H9 (cell line): ENCODE measurements at regions not wholly inside any gene's neighbourhood (a gene's known extent, or its start where the extent isn't known, plus 50 kb on each side); places are given as distances from the start of the nearest gene placed in this dataset.

ENCODE experiments used
- DNase-seq: peaks from one replicate; pipeline ENCODE4 v3.0.0-alpha.2; 2017
- H2AFZ ChIP-seq: one replicate; pipeline ENCODE4 v1.6.1; 2013; ENCODE audit warnings: mild to moderate bottlenecking, low read length, control low read depth, moderate library complexity
- H2AK5ac ChIP-seq: 2 replicates; pipeline ENCODE4 v1.6.1; 2013; ENCODE audit warnings: low read length, control low read depth, mixed read lengths; ENCODE audit not compliant: insufficient read length
- H2BK120ac ChIP-seq: one replicate; pipeline ENCODE4 v1.6.1; 2013; ENCODE audit warnings: low read depth, mild to moderate bottlenecking, low read length, control low read depth, inconsistent platforms; ENCODE audit not compliant: poor library complexity, severe bottlenecking
- H2BK12ac ChIP-seq: 2 replicates; pipeline ENCODE4 v1.6.1; 2013; ENCODE audit warnings: low read length, control low read depth, mixed read lengths, low read depth; ENCODE audit not compliant: insufficient read length
- H2BK15ac ChIP-seq: 2 replicates; pipeline ENCODE4 v1.6.1; 2013; ENCODE audit warnings: low read depth, low read length, control low read depth
- H2BK20ac ChIP-seq: one replicate; pipeline ENCODE4 v1.6.1; 2013; ENCODE audit warnings: low read depth, mild to moderate bottlenecking, low read length, control low read depth, inconsistent platforms; ENCODE audit not compliant: poor library complexity, severe bottlenecking
- H2BK5ac ChIP-seq: 2 replicates; pipeline ENCODE4 v1.6.1; 2013; ENCODE audit warnings: low read length, control low read depth, mixed read lengths; ENCODE audit not compliant: insufficient read length
- H3K14ac ChIP-seq: 2 replicates; pipeline ENCODE4 v1.6.1; 2013; ENCODE audit warnings: low read length, control low read depth; ENCODE audit not compliant: insufficient read depth
- H3K18ac ChIP-seq: 2 replicates; pipeline ENCODE4 v1.6.1; 2013; ENCODE audit warnings: low read depth, mild to moderate bottlenecking, mixed read lengths, low read length, control low read depth; ENCODE audit not compliant: insufficient read length
- H3K23ac ChIP-seq: 2 replicates; pipeline ENCODE4 v1.6.1; 2013; ENCODE audit warnings: low read length, control low read depth, mixed read lengths, low read depth; ENCODE audit not compliant: insufficient read length
- H3K23me2 ChIP-seq: 2 replicates; pipeline ENCODE4 v1.6.1; 2013; ENCODE audit warnings: low read depth, mild to moderate bottlenecking, mixed read lengths, low read length, control low read depth; ENCODE audit not compliant: insufficient read length, poor library complexity, severe bottlenecking
- H3K27ac ChIP-seq: 2 replicates; pipeline ENCODE4 v1.5.1; 2013; ENCODE audit warnings: low read length, control low read depth, mixed read lengths, low read depth; ENCODE audit not compliant: insufficient read length
- H3K27me3 ChIP-seq: 2 replicates; pipeline ENCODE4 v1.6.1; 2013; ENCODE audit warnings: low read length, control low read depth, inconsistent platforms; ENCODE audit not compliant: insufficient read depth
- H3K4ac ChIP-seq: 2 replicates; pipeline ENCODE4 v1.6.1; 2013; ENCODE audit warnings: low read depth, mild to moderate bottlenecking, control low read depth, inconsistent platforms, low read length, moderate library complexity
- H3K4me1 ChIP-seq: 2 replicates; pipeline ENCODE4 v1.6.1; 2013; ENCODE audit warnings: low read length, control low read depth, inconsistent platforms; ENCODE audit not compliant: insufficient read depth
- H3K4me2 ChIP-seq: 2 replicates; pipeline ENCODE4 v1.6.1; 2013; ENCODE audit warnings: low read length, control low read depth, mixed read lengths; ENCODE audit not compliant: insufficient read length, insufficient read depth
- H3K56ac ChIP-seq: 2 replicates; pipeline ENCODE4 v1.6.1; 2013; ENCODE audit warnings: low read depth, mild to moderate bottlenecking, mixed read lengths, low read length, control low read depth; ENCODE audit not compliant: insufficient read length
- H3K79me1 ChIP-seq: 2 replicates; pipeline ENCODE4 v1.6.1; 2013; ENCODE audit warnings: low read depth, mild to moderate bottlenecking, moderate library complexity, low read length, control low read depth, inconsistent platforms; ENCODE audit not compliant: insufficient read depth, poor library complexity, severe bottlenecking
- H3K79me2 ChIP-seq: 2 replicates; pipeline ENCODE4 v1.6.1; 2013; ENCODE audit warnings: low read length, control low read depth, inconsistent platforms; ENCODE audit not compliant: insufficient read depth
- H3K9ac ChIP-seq: 2 replicates; pipeline ENCODE4 v1.6.1; 2013; ENCODE audit warnings: low read length, control low read depth, mixed read lengths; ENCODE audit not compliant: insufficient read length; ENCODE audit errors: extremely low read depth
- H3K9me3 ChIP-seq: one replicate; pipeline ENCODE4 v1.6.1; 2013; ENCODE audit warnings: low read depth, low read length, inconsistent platforms; ENCODE audit not compliant: control insufficient read depth
- H3T11ph ChIP-seq: one replicate; pipeline ENCODE4 v1.6.1; 2013; ENCODE audit warnings: mild to moderate bottlenecking, low read length, control low read depth, inconsistent platforms
- H4K20me1 ChIP-seq: one replicate; pipeline ENCODE4 v1.6.1; 2013; ENCODE audit not compliant: control insufficient read depth, insufficient read length, insufficient read depth
- H4K5ac ChIP-seq: 2 replicates; pipeline ENCODE4 v1.6.1; 2013; ENCODE audit warnings: low read depth, mild to moderate bottlenecking, mixed read lengths, low read length, control low read depth; ENCODE audit not compliant: insufficient read length
- H4K8ac ChIP-seq: replicated peaks from 2 replicates; pipeline ENCODE4 v1.6.1; 2013; ENCODE audit warnings: low read length, control low read depth, mixed read lengths, low read depth; ENCODE audit not compliant: insufficient read length
- H4K91ac ChIP-seq: 2 replicates; pipeline ENCODE4 v1.6.1; 2013; ENCODE audit warnings: low read depth, mild to moderate bottlenecking, moderate library complexity, mixed read lengths, low read length, control low read depth; ENCODE audit not compliant: insufficient read length
- H3K27ac Mint-ChIP-seq, 3 experiments: 2 replicates in 2 of 3; 3 replicates in 1 of 3; pipeline ENCODE4 v1.8.0; 2020 to 2021; ENCODE audit warnings: mixed read lengths in 3 of 3, mild to moderate bottlenecking in 1 of 3, moderate library complexity in 1 of 3
- H3K27me3 Mint-ChIP-seq: 2 replicates; pipeline ENCODE4 v1.8.0; 2021; ENCODE audit warnings: low read depth, mild to moderate bottlenecking, moderate library complexity, mixed read lengths
- H3K36me3 Mint-ChIP-seq, 3 experiments: 2 replicates in 2 of 3; 3 replicates in 1 of 3; pipeline ENCODE4 v1.8.0; 2020 to 2021; ENCODE audit warnings: low read depth in 3 of 3, mixed read lengths in 3 of 3; ENCODE audit not compliant: insufficient read depth in 1 of 3
- H3K4me1 Mint-ChIP-seq, 2 experiments: 2 replicates each; pipeline ENCODE4 v1.8.0; 2020; ENCODE audit warnings: mixed read lengths in 2 of 2
- H3K4me3 Mint-ChIP-seq, 2 experiments: 2 replicates in 1 of 2; 3 replicates in 1 of 2; pipeline ENCODE4 v1.8.0; 2020 to 2021; ENCODE audit warnings: mild to moderate bottlenecking in 2 of 2, mixed read lengths in 2 of 2, moderate library complexity in 1 of 2
- H3K9me3 Mint-ChIP-seq, 2 experiments: 2 replicates in 1 of 2; 3 replicates in 1 of 2; pipeline ENCODE4 v1.8.0; 2020; ENCODE audit warnings: mild to moderate bottlenecking in 2 of 2, mixed read lengths in 2 of 2, moderate library complexity in 1 of 2
- WGBS: extraction: QIAGEN DNeasy Blood & Tissue Kit; methylation state at CpG from one replicate; pipeline ENCODE4 v1.1.7; 2013; ENCODE audit warnings: missing lambda C conversion rate, low lambda C conversion rate, mixed read lengths; ENCODE audit not compliant: insufficient read length; ENCODE audit errors: extremely low coverage; 5-methylcytosine and 5-hydroxymethylcytosine counted together
- TF ChIP-seq, protein P1 (sequence below): fragments of 200-600 bp; sonication (generic); conservative IDR thresholded peaks from 3 replicates; pipeline ENCODE4 v1.8.0; 2021; ENCODE audit warnings: antibody characterized with exemption, mild to moderate bottlenecking

DNA sequence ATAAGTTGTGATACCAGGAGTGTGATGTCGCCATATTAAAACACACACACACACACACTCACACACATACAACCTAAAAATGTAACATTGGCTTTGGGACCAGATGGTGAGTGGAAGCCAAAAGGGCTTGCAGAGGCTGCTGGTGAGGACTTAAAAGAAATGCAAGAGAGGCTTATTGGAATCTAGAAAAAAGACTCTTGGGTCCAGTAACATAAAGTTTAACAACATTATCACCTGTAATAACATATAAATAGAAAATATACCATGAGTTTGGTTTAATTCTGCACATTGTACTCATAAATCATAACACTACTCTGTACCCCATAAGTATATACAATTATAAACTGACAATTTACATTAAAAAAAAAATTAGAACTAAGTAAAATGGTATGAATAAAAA lies 74.4 kb upstream of the MYCN start:
- Histone ChIP-seq H2BK5ac (no peak overlapping the region), H2BK15ac (no peak overlapping the region), H3K9me3 (no peaks in the 10 kb centered on the region), H2BK120ac (no peak overlapping the region), H3T11ph (no peak overlapping the region), H4K91ac (no peak overlapping the region), H3K23me2 (no peaks in the 10 kb centered on the region), H4K20me1 (no peaks in the 10 kb centered on the region), H3K14ac (no peak overlapping the region), H3K18ac (no peak overlapping the region), H3K79me2 (no peaks in the 10 kb centered on the region), H2BK12ac (no peak overlapping the region), H3K4ac (no peak overlapping the region), H3K23ac (no peak overlapping the region), H2BK20ac (no peak overlapping the region), H4K5ac (no peak overlapping the region), H3K27ac (no peak overlapping the region), H3K9ac (no peak overlapping the region), H4K8ac (no peak overlapping the region), H3K79me1 (no peaks in the 10 kb centered on the region), H3K27me3 (no peaks in the 10 kb centered on the region), H3K56ac (no peak overlapping the region), H2AFZ (no peak overlapping the region), H2AK5ac (no peak overlapping the region), H3K4me1 (no peaks in the 10 kb centered on the region), H3K4me2 (no peak overlapping the region)
- no peak for DNase-seq
- Mint-ChIP-seq H3K36me3 (no peaks in the 10 kb centered on the region), H3K27me3 (peaks cover 2% of the 10 kb centered on the region; the same call in 1 of the 2 replicates), H3K4me3 (no peak overlapping the region), H3K9me3 (peaks cover 0 to 2% of the 10 kb centered on the region in 2 experiments; a peak in 1 of 5 replicates), H3K27ac (no peak overlapping the region), H3K4me1 (peaks cover 0 to 5% of the 10 kb centered on the region in 2 experiments; a peak in 2 of 4 replicates)
- WGBS: no CpG with 5 or more reads among the region's 1 CpG
- TF ChIP-seq, protein P1, sequence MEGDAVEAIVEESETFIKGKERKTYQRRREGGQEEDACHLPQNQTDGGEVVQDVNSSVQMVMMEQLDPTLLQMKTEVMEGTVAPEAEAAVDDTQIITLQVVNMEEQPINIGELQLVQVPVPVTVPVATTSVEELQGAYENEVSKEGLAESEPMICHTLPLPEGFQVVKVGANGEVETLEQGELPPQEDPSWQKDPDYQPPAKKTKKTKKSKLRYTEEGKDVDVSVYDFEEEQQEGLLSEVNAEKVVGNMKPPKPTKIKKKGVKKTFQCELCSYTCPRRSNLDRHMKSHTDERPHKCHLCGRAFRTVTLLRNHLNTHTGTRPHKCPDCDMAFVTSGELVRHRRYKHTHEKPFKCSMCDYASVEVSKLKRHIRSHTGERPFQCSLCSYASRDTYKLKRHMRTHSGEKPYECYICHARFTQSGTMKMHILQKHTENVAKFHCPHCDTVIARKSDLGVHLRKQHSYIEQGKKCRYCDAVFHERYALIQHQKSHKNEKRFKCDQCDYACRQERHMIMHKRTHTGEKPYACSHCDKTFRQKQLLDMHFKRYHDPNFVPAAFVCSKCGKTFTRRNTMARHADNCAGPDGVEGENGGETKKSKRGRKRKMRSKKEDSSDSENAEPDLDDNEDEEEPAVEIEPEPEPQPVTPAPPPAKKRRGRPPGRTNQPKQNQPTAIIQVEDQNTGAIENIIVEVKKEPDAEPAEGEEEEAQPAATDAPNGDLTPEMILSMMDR: no peak
